Loucy (cell line): ENCODE measurements at regions not wholly inside any gene's neighbourhood (a gene's known extent, or its start where the extent isn't known, plus 50 kb on each side); places are given as distances from the start of the nearest gene placed in this dataset.

Experiments used
- H2AFZ ChIP-seq: fragments of 200-600 bp; sonication (generic); 2 replicates; pipeline ENCODE4 v1.6.0; 2016; ENCODE audit warnings: antibody characterized with exemption, mild to moderate bottlenecking, low read length, moderate library complexity
- H3F3A ChIP-seq: fragments of 200-600 bp; 2 replicates; pipeline ENCODE4 v1.6.0; 2016; ENCODE audit warnings: antibody characterized with exemption, low read depth, mild to moderate bottlenecking
- H3K27me3 ChIP-seq: fragments of 200-600 bp; sonication (generic); 2 replicates; pipeline ENCODE4 v1.6.1; 2014; ENCODE audit warnings: low read length, mild to moderate bottlenecking; ENCODE audit not compliant: insufficient read depth, poor library complexity, severe bottlenecking
- H3K36me3 ChIP-seq: fragments of 200-600 bp; sonication (generic); 2 replicates; pipeline ENCODE4 v1.6.1; 2016; ENCODE audit warnings: low read length; ENCODE audit not compliant: insufficient read depth
- H3K4me1 ChIP-seq: fragments of 200-600 bp; sonication (generic); 2 replicates; pipeline ENCODE4 v1.5.1; 2014; ENCODE audit warnings: low read length, mild to moderate bottlenecking; ENCODE audit not compliant: insufficient read depth, poor library complexity, severe bottlenecking
- H3K4me2 ChIP-seq: fragments of 200-600 bp; sonication (generic); 2 replicates; pipeline ENCODE4 v1.6.0; 2014; ENCODE audit warnings: antibody characterized with exemption, low read length, low read depth, mild to moderate bottlenecking; ENCODE audit not compliant: poor library complexity, severe bottlenecking
- H3K4me3 ChIP-seq: fragments of 200-600 bp; sonication (generic); 2 replicates; pipeline ENCODE4 v1.5.1; 2014; ENCODE audit warnings: low read length, mild to moderate bottlenecking, mixed read lengths; ENCODE audit not compliant: poor library complexity, severe bottlenecking
- H3K79me2 ChIP-seq: fragments of 200-600 bp; sonication (generic); 2 replicates; pipeline ENCODE4 v1.6.1; 2014; ENCODE audit warnings: low read length; ENCODE audit not compliant: insufficient read depth
- H3K9ac ChIP-seq: fragments of 200-600 bp; sonication (generic); 2 replicates; pipeline ENCODE4 v1.6.0; 2014; ENCODE audit warnings: mild to moderate bottlenecking, low read depth, low read length, moderate library complexity; ENCODE audit not compliant: poor library complexity, severe bottlenecking
- H3K9me2 ChIP-seq: fragments of 200-600 bp; sonication (generic); replicated peaks from 2 replicates; pipeline ENCODE4 v1.6.1; 2016; ENCODE audit warnings: low read depth, low read length, mixed read lengths
- H3K9me3 ChIP-seq: fragments of 200-600 bp; sonication (generic); 2 replicates; pipeline ENCODE4 v1.6.1; 2014; ENCODE audit warnings: mild to moderate bottlenecking, antibody characterized with exemption, low read length, low read depth; ENCODE audit not compliant: insufficient read depth
- H4K20me1 ChIP-seq: fragments of 200-600 bp; sonication (generic); 2 replicates; pipeline ENCODE4 v1.6.0; 2014; ENCODE audit warnings: antibody characterized with exemption, low read length, mild to moderate bottlenecking; ENCODE audit not compliant: insufficient read depth, poor library complexity, severe bottlenecking
- CTCF ChIP-seq: fragments of 200-600 bp; sonication (generic); conservative IDR thresholded peaks from 2 replicates; pipeline ENCODE4 v1.5.1; 2014; ENCODE audit warnings: mild to moderate bottlenecking, antibody characterized with exemption, low read length
- EZH2phosphoT487 ChIP-seq: fragments of 200-600 bp; IDR thresholded peaks from 2 replicates; pipeline ENCODE4 v1.6.1; 2018; ENCODE audit warnings: antibody characterized with exemption, mild to moderate bottlenecking, moderate library complexity, borderline replicate concordance

- Histone ChIP-seq H3K9ac (no peak overlapping the region), H3K79me2 (no peaks in the 10 kb centered on the region), H3K27me3 (no peaks in the 10 kb centered on the region), H3K4me1 (no peaks in the 10 kb centered on the region), H3K9me2 (no peaks in the 10 kb centered on the region), H3K9me3 (no peaks in the 10 kb centered on the region), H3K4me3 (no peak overlapping the region), H4K20me1 (no peaks in the 10 kb centered on the region), H3F3A (no peaks in the 10 kb centered on the region), H3K36me3 (no peaks in the 10 kb centered on the region), H2AFZ (no peak overlapping the region), H3K4me2 (no peak overlapping the region)
- TF ChIP-seq EZH2phosphoT487 (no peak), CTCF (no peak)
Observed at GRCh38 chr13:54647275-54647674, 1618.7 kb downstream of the OLFM4 start.

- Histone ChIP-seq H3K27me3 (no peaks in the 10 kb centered on the region), H3K4me1 (no peaks in the 10 kb centered on the region), H3K9ac (no peak overlapping the region), H3K36me3 (no peaks in the 10 kb centered on the region), H3K4me3 (no peak overlapping the region), H3K9me3 (no peaks in the 10 kb centered on the region), H3F3A (no peaks in the 10 kb centered on the region), H3K4me2 (no peak overlapping the region), H2AFZ (no peak overlapping the region), H4K20me1 (no peaks in the 10 kb centered on the region), H3K79me2 (no peaks in the 10 kb centered on the region), H3K9me2 (no peaks in the 10 kb centered on the region)
- no peak for TF ChIP-seq EZH2phosphoT487
- TF ChIP-seq CTCF, result no peak
Observed at GRCh38 chr13:54657588-54657987, 1629.0 kb downstream of the OLFM4 start.

- H3K4me3 ChIP-seq, result no peak overlapping the region
- no peaks in the 10 kb centered on the region for H3K36me3 ChIP-seq
- H3K79me2 ChIP-seq, result no peaks in the 10 kb centered on the region
- H3K9me3 ChIP-seq, result no peaks in the 10 kb centered on the region
- no peak overlapping the region for H2AFZ ChIP-seq
- no peaks in the 10 kb centered on the region for H4K20me1 ChIP-seq
- no peaks in the 10 kb centered on the region for H3K9me2 ChIP-seq
- no peaks in the 10 kb centered on the region for H3K4me1 ChIP-seq
- no peak overlapping the region for H3K9ac ChIP-seq
- no peaks in the 10 kb centered on the region for H3F3A ChIP-seq
- no peak overlapping the region for H3K4me2 ChIP-seq
- H3K27me3 ChIP-seq, result no peaks in the 10 kb centered on the region
- no peak for TF ChIP-seq CTCF
- no peak for TF ChIP-seq EZH2phosphoT487
Observed at GRCh38 chr13:54658771-54659170, 1630.2 kb downstream of the OLFM4 start.
